ENCODE measurements at regions not wholly inside any gene's neighbourhood (a gene's known extent, or its start where the extent isn't known, plus 50 kb on each side); places are given as distances from the start of the nearest gene placed in this dataset.

- no peak overlapping the region for H3K4me3 ChIP-seq (ENCODE audit: low read depth in 1 of 2, low read length in 2 of 2)
- H3K9ac ChIP-seq (ENCODE audit: low read depth in 1 of 2, low read length in 2 of 2), result no peak overlapping the region
- H3K4me1 ChIP-seq (ENCODE audit: control insufficient read depth in 1 of 2, insufficient read depth in 2 of 2, low read length in 2 of 2), result peaks cover 4 to 6% of the 10 kb centered on the region in 2 donors
- H3K27ac ChIP-seq (ENCODE audit: low read depth, low read length), result no peak overlapping the region
- H3K27me3 ChIP-seq (ENCODE audit: control insufficient read depth in 1 of 2, insufficient read depth in 2 of 2, low read length in 2 of 2), result no peaks in the 10 kb centered on the region
- H3K9me3 ChIP-seq (ENCODE audit: control insufficient read depth in 1 of 2, low read length in 2 of 2), result no peaks in the 10 kb centered on the region
- no peaks in the 10 kb centered on the region for H3K36me3 ChIP-seq (ENCODE audit: control insufficient read depth in 1 of 2, insufficient read depth in 2 of 2, low read length in 2 of 2)
These were observed 107.1 kb upstream of the TPM1 start for GRCh38 chr15:62935300-62936081.

GRCh38 chr15:62938825-62939224 lies 103.7 kb upstream of the TPM1 start:
- Histone ChIP-seq H3K27me3 (ENCODE audit: control insufficient read depth in 1 of 2, insufficient read depth in 2 of 2, low read length in 2 of 2) (no peaks in the 10 kb centered on the region), H3K4me1 (ENCODE audit: control insufficient read depth in 1 of 2, insufficient read depth in 2 of 2, low read length in 2 of 2) (peaks cover 7 to 15% of the 10 kb centered on the region in 2 donors), H3K27ac (ENCODE audit: low read depth, low read length) (no peak overlapping the region), H3K4me3 (ENCODE audit: low read depth in 1 of 2, low read length in 2 of 2) (no peak overlapping the region), H3K9ac (ENCODE audit: low read depth in 1 of 2, low read length in 2 of 2) (no peak overlapping the region), H3K9me3 (ENCODE audit: control insufficient read depth in 1 of 2, low read length in 2 of 2) (no peaks in the 10 kb centered on the region), H3K36me3 (ENCODE audit: control insufficient read depth in 1 of 2, insufficient read depth in 2 of 2, low read length in 2 of 2) (no peaks in the 10 kb centered on the region)

GRCh38 chr15:62940093-62940754 lies 102.3 kb upstream of the TPM1 start:
- Histone ChIP-seq H3K27me3 (ENCODE audit: control insufficient read depth in 1 of 2, insufficient read depth in 2 of 2, low read length in 2 of 2) (no peaks in the 10 kb centered on the region), H3K4me3 (ENCODE audit: low read depth in 1 of 2, low read length in 2 of 2) (no peak overlapping the region), H3K27ac (ENCODE audit: low read depth, low read length) (no peak overlapping the region), H3K9me3 (ENCODE audit: control insufficient read depth in 1 of 2, low read length in 2 of 2) (no peaks in the 10 kb centered on the region), H3K4me1 (ENCODE audit: control insufficient read depth in 1 of 2, insufficient read depth in 2 of 2, low read length in 2 of 2) (peaks cover 7 to 15% of the 10 kb centered on the region in 2 donors), H3K9ac (ENCODE audit: low read depth in 1 of 2, low read length in 2 of 2) (no peak overlapping the region), H3K36me3 (ENCODE audit: control insufficient read depth in 1 of 2, insufficient read depth in 2 of 2, low read length in 2 of 2) (no peaks in the 10 kb centered on the region)

GRCh38 chr15:62940755-62941361 lies 101.7 kb upstream of the TPM1 start:
- H3K9me3 ChIP-seq (ENCODE audit: control insufficient read depth in 1 of 2, low read length in 2 of 2), result no peaks in the 10 kb centered on the region
- no peaks in the 10 kb centered on the region for H3K36me3 ChIP-seq (ENCODE audit: control insufficient read depth in 1 of 2, insufficient read depth in 2 of 2, low read length in 2 of 2)
- H3K27me3 ChIP-seq (ENCODE audit: control insufficient read depth in 1 of 2, insufficient read depth in 2 of 2, low read length in 2 of 2), result no peaks in the 10 kb centered on the region
- peaks cover 7 to 15% of the 10 kb centered on the region in 2 donors for H3K4me1 ChIP-seq (ENCODE audit: control insufficient read depth in 1 of 2, insufficient read depth in 2 of 2, low read length in 2 of 2)
- no peak overlapping the region for H3K27ac ChIP-seq (ENCODE audit: low read depth, low read length)
- H3K9ac ChIP-seq (ENCODE audit: low read depth in 1 of 2, low read length in 2 of 2), result peak overlapping the region in 1 of 2 donors; percentile 13
- no peak overlapping the region for H3K4me3 ChIP-seq (ENCODE audit: low read depth in 1 of 2, low read length in 2 of 2)

GRCh38 chr15:62941699-62942098 lies 100.8 kb upstream of the TPM1 start:
- H3K36me3 ChIP-seq (ENCODE audit: control insufficient read depth in 1 of 2, insufficient read depth in 2 of 2, low read length in 2 of 2), result no peaks in the 10 kb centered on the region
- H3K4me1 ChIP-seq (ENCODE audit: control insufficient read depth in 1 of 2, insufficient read depth in 2 of 2, low read length in 2 of 2), result peaks cover 7 to 15% of the 10 kb centered on the region in 2 donors
- no peak overlapping the region for H3K9ac ChIP-seq (ENCODE audit: low read depth in 1 of 2, low read length in 2 of 2)
- no peak overlapping the region for H3K27ac ChIP-seq (ENCODE audit: low read depth, low read length)
- no peak overlapping the region for H3K4me3 ChIP-seq (ENCODE audit: low read depth in 1 of 2, low read length in 2 of 2)
- H3K27me3 ChIP-seq (ENCODE audit: control insufficient read depth in 1 of 2, insufficient read depth in 2 of 2, low read length in 2 of 2), result no peaks in the 10 kb centered on the region
- no peaks in the 10 kb centered on the region for H3K9me3 ChIP-seq (ENCODE audit: control insufficient read depth in 1 of 2, low read length in 2 of 2)

- Histone ChIP-seq H3K9ac (ENCODE audit: low read depth in 1 of 2, low read length in 2 of 2) (no peak overlapping the region), H3K27me3 (ENCODE audit: control insufficient read depth in 1 of 2, insufficient read depth in 2 of 2, low read length in 2 of 2) (no peaks in the 10 kb centered on the region), H3K4me1 (ENCODE audit: control insufficient read depth in 1 of 2, insufficient read depth in 2 of 2, low read length in 2 of 2) (peaks cover 7 to 15% of the 10 kb centered on the region in 2 donors), H3K27ac (ENCODE audit: low read depth, low read length) (no peak overlapping the region), H3K9me3 (ENCODE audit: control insufficient read depth in 1 of 2, low read length in 2 of 2) (no peaks in the 10 kb centered on the region), H3K36me3 (ENCODE audit: control insufficient read depth in 1 of 2, insufficient read depth in 2 of 2, low read length in 2 of 2) (no peaks in the 10 kb centered on the region), H3K4me3 (ENCODE audit: low read depth in 1 of 2, low read length in 2 of 2) (no peak overlapping the region)
These were observed 100.1 kb upstream of the TPM1 start for GRCh38 chr15:62942428-62942827.

- Histone ChIP-seq H3K36me3 (ENCODE audit: control insufficient read depth in 1 of 2, insufficient read depth in 2 of 2, low read length in 2 of 2) (no peaks in the 10 kb centered on the region), H3K4me1 (ENCODE audit: control insufficient read depth in 1 of 2, insufficient read depth in 2 of 2, low read length in 2 of 2) (peaks cover 7 to 13% of the 10 kb centered on the region in 2 donors), H3K9ac (ENCODE audit: low read depth in 1 of 2, low read length in 2 of 2) (no peak overlapping the region), H3K27ac (ENCODE audit: low read depth, low read length) (no peak overlapping the region), H3K27me3 (ENCODE audit: control insufficient read depth in 1 of 2, insufficient read depth in 2 of 2, low read length in 2 of 2) (no peaks in the 10 kb centered on the region), H3K4me3 (ENCODE audit: low read depth in 1 of 2, low read length in 2 of 2) (no peak overlapping the region), H3K9me3 (ENCODE audit: control insufficient read depth in 1 of 2, low read length in 2 of 2) (no peaks in the 10 kb centered on the region)
These were observed 97.5 kb upstream of the TPM1 start for GRCh38 chr15:62945063-62945462.

GRCh38 chr15:62945760-62946159 lies 96.8 kb upstream of the TPM1 start:
- Histone ChIP-seq H3K4me3 (ENCODE audit: low read depth in 1 of 2, low read length in 2 of 2) (no peak overlapping the region), H3K4me1 (ENCODE audit: control insufficient read depth in 1 of 2, insufficient read depth in 2 of 2, low read length in 2 of 2) (peaks cover under 1 to 7% of the 10 kb centered on the region in 2 donors), H3K36me3 (ENCODE audit: control insufficient read depth in 1 of 2, insufficient read depth in 2 of 2, low read length in 2 of 2) (no peaks in the 10 kb centered on the region), H3K27ac (ENCODE audit: low read depth, low read length) (no peak overlapping the region), H3K9me3 (ENCODE audit: control insufficient read depth in 1 of 2, low read length in 2 of 2) (no peaks in the 10 kb centered on the region), H3K27me3 (ENCODE audit: control insufficient read depth in 1 of 2, insufficient read depth in 2 of 2, low read length in 2 of 2) (peaks cover 0 to 3% of the 10 kb centered on the region in 2 donors), H3K9ac (ENCODE audit: low read depth in 1 of 2, low read length in 2 of 2) (no peak overlapping the region)

GRCh38 chr15:62946940-62947339 lies 95.6 kb upstream of the TPM1 start:
- H3K4me1 ChIP-seq (ENCODE audit: control insufficient read depth in 1 of 2, insufficient read depth in 2 of 2, low read length in 2 of 2), result no peaks in the 10 kb centered on the region
- H3K4me3 ChIP-seq (ENCODE audit: low read depth in 1 of 2, low read length in 2 of 2), result no peak overlapping the region
- H3K9ac ChIP-seq (ENCODE audit: low read depth in 1 of 2, low read length in 2 of 2), result no peak overlapping the region
- peaks cover 0 to 5% of the 10 kb centered on the region in 2 donors for H3K27me3 ChIP-seq (ENCODE audit: control insufficient read depth in 1 of 2, insufficient read depth in 2 of 2, low read length in 2 of 2)
- H3K9me3 ChIP-seq (ENCODE audit: control insufficient read depth in 1 of 2, low read length in 2 of 2), result no peaks in the 10 kb centered on the region
- H3K36me3 ChIP-seq (ENCODE audit: control insufficient read depth in 1 of 2, insufficient read depth in 2 of 2, low read length in 2 of 2), result no peaks in the 10 kb centered on the region
- no peak overlapping the region for H3K27ac ChIP-seq (ENCODE audit: low read depth, low read length)

GRCh38 chr15:62950462-62950931 lies 92.0 kb upstream of the TPM1 start:
- H3K4me1 ChIP-seq (ENCODE audit: control insufficient read depth in 1 of 2, insufficient read depth in 2 of 2, low read length in 2 of 2), result no peaks in the 10 kb centered on the region
- no peak overlapping the region for H3K4me3 ChIP-seq (ENCODE audit: low read depth in 1 of 2, low read length in 2 of 2)
- H3K36me3 ChIP-seq (ENCODE audit: control insufficient read depth in 1 of 2, insufficient read depth in 2 of 2, low read length in 2 of 2), result no peaks in the 10 kb centered on the region
- H3K27ac ChIP-seq (ENCODE audit: low read depth, low read length), result no peak overlapping the region
- H3K27me3 ChIP-seq (ENCODE audit: control insufficient read depth in 1 of 2, insufficient read depth in 2 of 2, low read length in 2 of 2), result peaks cover 5% of the 10 kb centered on the region in 2 donors
- H3K9me3 ChIP-seq (ENCODE audit: control insufficient read depth in 1 of 2, low read length in 2 of 2), result no peaks in the 10 kb centered on the region
- H3K9ac ChIP-seq (ENCODE audit: low read depth in 1 of 2, low read length in 2 of 2), result no peak overlapping the region
